Fibroblast of skin of abdomen (primary cell): ENCODE measurements at regions not wholly inside any gene's neighbourhood (a gene's known extent, or its start where the extent isn't known, plus 50 kb on each side); places are given as distances from the start of the nearest gene placed in this dataset.

Experiments used
- DNase-seq: peaks from one replicate; pipeline ENCODE4 v3.0.0-alpha.2; 2013

GRCh38 chr16:80489173-80489572 is 51.6 kb upstream of the DYNLRB2 start:
- no peak for DNase-seq

- DNase-seq, result no peak
Measured at GRCh38 chr16:80488167-80488566, 52.6 kb upstream of the DYNLRB2 start.

DNA sequence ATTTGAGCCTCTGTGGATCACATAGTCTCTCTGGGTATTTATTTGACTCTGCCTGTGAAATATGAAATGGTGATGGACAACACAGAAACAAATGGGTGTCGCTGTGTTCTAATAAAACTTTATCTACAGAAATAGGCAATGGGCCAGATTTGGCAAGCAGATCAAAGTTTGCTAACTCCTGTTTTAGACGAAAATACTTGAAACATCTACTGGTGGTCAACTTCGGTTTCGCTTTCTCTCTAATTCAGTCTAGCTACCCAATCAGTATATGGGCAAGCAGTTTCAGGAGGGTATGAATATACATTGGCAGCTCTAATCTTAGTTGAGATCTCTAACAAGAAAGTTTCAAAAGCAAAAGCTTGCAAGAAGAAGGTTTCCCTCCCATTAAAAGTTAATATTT is 60.1 kb upstream of the DYNLRB2 start:
- DNase-seq, result no peak

- DNase-seq, result no peak
Measured at GRCh38 chr16:80477838-80478237, 63.0 kb upstream of the DYNLRB2 start.

DNA sequence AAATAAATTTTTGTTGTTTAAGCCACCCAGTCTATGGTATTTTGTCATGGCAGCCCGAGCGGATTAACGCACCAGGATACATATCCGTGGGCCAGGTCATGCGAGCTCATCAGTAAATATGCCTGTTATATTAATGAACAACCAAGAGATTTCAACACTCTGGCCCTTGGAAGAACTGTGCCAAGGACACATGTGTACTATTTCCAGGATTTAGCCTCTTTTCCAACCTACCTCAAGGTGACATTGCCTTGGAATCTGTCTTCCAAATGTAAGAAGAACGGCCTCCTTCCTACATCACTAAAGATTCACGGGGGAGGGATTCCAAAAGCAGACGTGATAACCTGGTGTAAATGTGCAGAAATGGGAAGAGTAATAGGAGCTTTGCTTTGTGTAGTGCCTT is 72.8 kb upstream of the DYNLRB2 start:
- no peak for DNase-seq

- DNase-seq, result peak; percentile 50
Measured at GRCh38 chr16:80466024-80466987, 74.5 kb upstream of the DYNLRB2 start.

- no peak for DNase-seq
Measured at GRCh38 chr16:80463751-80464495, 76.9 kb upstream of the DYNLRB2 start.

DNA sequence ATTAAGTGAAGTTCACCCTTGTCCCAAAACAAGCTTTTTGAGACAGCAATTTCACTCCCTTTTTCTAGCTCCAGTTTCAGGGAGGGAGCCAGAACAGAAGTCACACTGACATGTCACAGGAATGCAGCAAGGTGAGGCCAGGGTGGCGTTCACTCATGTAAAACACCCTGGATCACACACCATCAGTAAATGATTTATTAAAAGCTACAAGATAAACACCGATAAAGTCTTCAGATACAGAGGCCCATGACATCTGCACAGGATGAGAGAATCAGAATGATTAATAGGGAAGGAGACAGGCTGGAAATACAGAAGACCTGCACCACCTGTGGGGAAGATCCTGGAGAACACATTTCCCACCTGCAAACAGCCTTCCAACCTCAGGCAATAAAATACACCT is 77.5 kb upstream of the DYNLRB2 start:
- no peak for DNase-seq

- no peak for DNase-seq
Measured at GRCh38 chr16:80462917-80463316, 77.9 kb upstream of the DYNLRB2 start.

GRCh38 chr16:80460988-80461387 is 79.8 kb upstream of the DYNLRB2 start:
- DNase-seq, result no peak

DNA sequence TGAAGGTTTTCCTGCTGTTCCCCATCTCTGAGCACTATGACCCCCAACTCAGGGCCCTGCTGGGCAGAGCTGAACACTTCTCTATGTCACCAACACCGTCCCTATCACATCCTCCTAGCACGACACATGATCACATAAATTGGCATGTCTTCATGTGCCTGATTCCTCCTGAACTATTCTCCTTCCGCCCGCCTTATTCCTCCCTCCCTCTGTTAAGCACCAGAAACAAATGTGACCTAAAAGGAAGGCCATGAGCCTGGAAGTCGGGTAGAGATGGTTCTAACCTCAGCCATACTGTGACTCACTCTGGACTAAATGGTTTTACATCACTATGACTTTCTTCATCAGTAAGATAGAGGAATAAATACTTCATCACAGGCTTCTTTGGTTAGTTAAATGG is 80.8 kb upstream of the DYNLRB2 start:
- peak; percentile 28 for DNase-seq

- DNase-seq, result peak; percentile 78
Measured at GRCh38 chr16:80459331-80459777, 81.4 kb upstream of the DYNLRB2 start.

DNA sequence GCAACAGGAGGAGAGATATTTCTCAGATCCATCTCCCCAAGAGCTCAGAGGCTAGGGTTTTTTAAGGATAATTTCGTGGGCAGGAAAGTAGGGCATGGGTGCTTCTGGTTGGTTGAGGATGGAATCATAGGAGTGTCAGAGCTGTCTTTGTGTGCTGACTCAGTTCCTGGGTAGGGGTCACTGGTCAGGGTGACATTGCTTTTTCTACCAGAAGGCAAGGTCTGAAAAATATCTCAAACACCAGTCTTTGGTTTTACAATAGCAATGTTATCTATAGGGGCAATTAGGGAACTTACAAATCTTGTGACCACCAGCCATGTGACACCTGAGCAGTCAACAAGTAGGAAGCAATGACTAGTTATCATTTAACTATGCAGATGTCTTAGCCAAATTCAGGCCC is 82.9 kb upstream of the DYNLRB2 start:
- DNase-seq, result no peak

DNA sequence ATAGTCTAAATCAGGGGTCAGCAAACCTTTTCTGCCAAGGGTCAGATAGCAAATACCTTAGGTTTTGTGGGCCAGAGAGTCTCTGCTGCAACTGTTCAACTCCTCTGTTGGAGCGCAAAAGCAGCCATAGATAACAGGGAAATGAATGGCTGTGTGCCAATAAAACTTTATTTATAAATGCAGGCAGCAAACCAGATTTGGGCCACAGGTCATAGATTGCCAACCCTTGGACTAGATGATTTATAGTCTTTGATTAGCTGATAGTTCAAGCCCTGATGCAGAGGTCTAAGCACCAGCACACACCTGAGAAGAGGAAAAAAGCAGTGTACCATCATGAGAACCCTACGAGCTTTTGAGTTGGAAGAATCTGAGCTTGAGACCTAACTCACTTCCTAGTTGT is 86.0 kb upstream of the DYNLRB2 start:
- no peak for DNase-seq

DNA sequence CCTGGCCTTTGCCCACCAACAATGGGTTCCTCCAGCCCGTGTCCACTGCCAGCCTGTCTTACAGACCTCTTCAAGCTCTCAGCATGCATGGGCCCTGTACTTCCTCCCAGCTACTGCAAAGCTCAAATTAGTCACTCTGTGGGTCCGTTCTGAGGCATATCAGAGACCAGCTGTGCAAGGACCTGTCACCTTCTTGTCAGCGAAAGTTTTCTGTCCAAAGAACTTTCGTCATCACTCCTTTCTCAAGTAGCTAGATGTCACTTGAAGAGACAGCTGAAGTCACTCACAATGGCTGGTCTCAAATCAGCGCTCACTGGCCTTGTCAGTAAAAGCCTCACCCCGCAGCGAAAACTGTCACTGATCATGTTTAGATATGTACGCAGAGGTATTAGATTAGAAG is 91.4 kb upstream of the DYNLRB2 start:
- DNase-seq, result no peak

DNA sequence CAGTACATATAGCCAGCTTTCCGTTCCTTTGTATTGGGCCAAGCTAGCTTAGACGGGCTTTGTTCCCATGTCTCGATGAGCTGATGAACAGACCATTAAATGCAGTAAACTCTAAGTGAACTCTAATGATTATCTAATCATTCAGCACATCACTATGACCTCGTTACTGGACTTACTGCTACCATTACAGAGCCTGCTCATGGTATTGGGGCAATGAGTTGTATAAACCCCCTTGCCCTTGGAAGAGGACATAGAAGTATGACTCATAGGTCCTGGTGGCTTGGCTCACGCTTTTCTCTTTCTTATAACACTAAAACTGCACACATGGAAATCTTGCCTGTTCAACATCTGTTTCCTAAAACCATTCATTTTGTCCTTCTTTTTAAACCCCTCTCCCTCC is 93.6 kb upstream of the DYNLRB2 start:
- DNase-seq, result no peak

DNA sequence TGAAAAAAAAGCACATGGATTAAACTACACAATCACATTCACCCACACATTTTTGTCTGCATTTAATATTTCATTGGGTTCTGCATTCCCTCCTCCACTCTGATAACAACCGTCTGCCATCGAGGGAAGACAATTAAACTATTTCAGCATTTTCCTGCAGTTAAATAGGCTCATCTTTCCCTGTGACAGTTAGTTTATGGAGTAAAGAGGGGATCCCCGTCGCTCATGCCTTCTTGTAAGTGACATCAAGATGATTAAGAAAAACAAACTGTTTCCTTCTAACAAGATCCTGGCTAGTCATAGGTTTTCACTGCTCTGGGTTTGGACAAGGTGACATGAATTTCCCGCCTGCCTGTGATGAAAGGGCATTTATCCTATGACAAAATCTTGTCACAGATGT is 98.0 kb upstream of the DYNLRB2 start:
- DNase-seq, result no peak

DNA sequence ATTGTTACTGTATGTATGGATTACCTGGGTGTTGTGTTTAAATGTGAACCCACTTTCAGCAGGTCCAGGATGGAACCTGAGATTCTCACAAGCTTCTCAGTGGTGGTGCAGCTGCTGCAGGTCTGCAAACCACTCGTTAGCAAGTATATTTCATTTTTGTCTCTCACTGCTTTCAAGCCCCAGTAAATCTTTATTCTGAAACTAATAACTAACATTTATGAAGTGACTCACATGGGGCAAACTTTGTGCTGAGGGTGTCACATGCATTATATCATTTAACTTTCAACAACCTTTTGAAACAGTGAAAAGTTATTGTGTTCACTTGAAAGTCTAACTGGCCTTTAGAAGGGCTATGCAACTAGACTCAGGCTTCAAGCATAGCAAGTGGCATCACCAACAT is 98.9 kb upstream of the DYNLRB2 start:
- no peak for DNase-seq

GRCh38 chr16:80440667-80441066 is 100.1 kb upstream of the DYNLRB2 start:
- no peak for DNase-seq

DNA sequence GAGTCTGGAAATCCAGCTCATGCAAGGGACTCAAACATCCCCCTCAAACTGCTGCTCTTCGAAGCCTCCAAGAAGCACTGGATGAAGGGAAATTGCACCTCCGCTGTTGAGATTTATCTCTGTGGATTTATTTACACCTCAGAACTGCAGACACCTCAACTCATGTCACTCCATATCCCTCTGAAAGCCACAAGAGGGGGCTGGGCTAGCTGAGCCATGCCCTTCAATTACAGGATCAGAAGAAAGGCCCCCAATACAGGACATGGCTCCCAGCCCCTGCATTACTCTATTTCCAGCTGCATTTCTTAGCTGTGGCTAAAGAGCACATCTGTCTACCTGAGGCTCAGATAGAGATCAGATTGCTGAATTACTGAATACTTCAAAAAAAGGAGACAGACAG is 103.1 kb upstream of the DYNLRB2 start:
- DNase-seq, result no peak

DNA sequence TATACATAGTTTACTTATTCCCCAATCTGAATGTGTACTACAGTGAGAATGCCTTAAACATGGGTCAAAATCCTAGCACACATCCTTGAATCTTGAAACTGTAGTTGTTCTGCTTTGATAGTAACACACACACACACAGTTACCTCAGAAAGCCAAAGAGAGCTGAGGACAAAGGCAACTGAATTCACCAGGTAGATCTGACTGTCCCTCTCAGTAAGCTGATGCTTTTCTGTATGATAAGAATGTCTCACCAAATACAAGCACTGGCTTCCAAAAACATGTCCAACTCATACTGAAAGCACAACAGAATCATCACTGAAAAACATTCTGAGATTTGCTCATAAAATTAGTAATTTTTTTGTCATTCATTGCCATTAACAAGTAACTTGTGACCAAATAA is 104.3 kb upstream of the DYNLRB2 start:
- no peak for DNase-seq

DNA sequence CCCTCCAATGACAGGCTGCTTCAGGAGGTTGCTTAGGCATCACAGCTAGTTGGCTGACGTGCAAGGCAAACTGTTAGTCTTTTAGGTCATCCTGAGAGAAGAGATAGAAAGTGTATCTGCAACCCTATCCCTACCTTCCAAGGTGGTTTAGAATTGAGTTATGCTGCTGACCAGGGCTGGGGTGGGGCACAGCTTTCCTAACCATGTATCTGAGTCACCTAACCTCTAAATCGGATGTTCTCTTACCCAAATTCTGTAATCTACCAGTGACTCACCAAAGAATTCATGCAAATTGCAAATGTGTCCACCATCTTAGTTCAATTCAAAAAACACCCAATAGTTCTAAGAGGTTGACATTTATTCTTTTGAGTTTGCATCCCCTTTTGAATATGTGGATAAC is 107.2 kb upstream of the DYNLRB2 start:
- DNase-seq, result no peak

DNA sequence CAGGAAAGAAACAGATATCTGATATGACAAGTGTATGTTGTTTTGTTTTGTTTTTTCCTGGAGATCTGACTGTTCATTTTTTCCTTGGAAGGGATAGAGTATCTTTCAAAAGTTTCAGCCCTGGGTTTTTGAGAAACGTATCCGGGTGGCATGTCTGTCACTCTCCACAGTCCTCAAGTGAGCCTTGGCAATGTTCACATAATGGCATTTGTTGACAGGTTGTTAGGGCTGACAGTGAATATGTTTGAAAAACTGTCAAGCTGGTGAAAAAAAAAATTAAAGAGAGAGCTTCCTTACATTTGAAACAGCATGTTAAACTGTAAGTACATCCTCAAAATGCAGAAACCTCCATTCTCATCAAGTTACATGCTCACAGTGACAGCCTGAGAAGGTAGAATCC is 113.0 kb upstream of the DYNLRB2 start:
- no peak for DNase-seq
